Muscle of arm (tissue), 1 donor: ENCODE measurements at regions not wholly inside any gene's neighbourhood (a gene's known extent, or its start where the extent isn't known, plus 50 kb on each side); places are given as distances from the start of the nearest gene placed in this dataset.

Source experiments
- DNase-seq: peaks from one replicate; pipeline ENCODE4 v3.0.0-alpha.2; 2013

GRCh38 chr15:94177112-94177511 is 54.2 kb upstream of the MCTP2 start:
- no peak for DNase-seq

GRCh38 chr15:94175420-94175819 is 55.9 kb upstream of the MCTP2 start:
- DNase-seq, result no peak

GRCh38 chr15:94174399-94174802 is 57.0 kb upstream of the MCTP2 start:
- DNase-seq, result no peak

GRCh38 chr15:94168250-94168649 is 63.1 kb upstream of the MCTP2 start:
- DNase-seq, result no peak

- no peak for DNase-seq
Observed at GRCh38 chr15:94164971-94165370, 66.4 kb upstream of the MCTP2 start.

- peak; percentile 60 for DNase-seq
Observed at GRCh38 chr15:94164202-94164807, 67.1 kb upstream of the MCTP2 start.

DNA sequence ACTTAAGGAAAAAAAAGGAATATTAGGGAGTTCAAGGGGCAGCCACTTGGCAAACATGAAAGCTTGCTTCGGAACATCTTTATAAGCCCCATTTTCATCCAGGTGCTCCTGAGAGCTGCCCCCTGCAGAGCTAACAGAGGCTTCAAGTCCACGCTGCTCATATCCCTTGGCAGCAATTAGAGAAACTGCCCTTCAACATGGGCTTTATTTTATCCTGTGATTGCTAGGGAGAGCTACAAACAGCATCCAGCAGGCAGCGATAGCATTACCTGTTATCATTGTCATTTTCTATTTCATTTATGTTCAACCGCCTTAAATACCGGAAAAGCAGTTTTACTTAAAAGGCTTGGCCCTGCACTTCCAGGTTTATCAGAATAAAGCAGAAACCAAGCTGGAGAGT is 68.4 kb upstream of the MCTP2 start:
- no peak for DNase-seq

GRCh38 chr15:94154255-94154654 is 77.1 kb upstream of the MCTP2 start:
- DNase-seq, result no peak

- no peak for DNase-seq
Observed at GRCh38 chr15:94145046-94145445, 86.3 kb upstream of the MCTP2 start.

DNA sequence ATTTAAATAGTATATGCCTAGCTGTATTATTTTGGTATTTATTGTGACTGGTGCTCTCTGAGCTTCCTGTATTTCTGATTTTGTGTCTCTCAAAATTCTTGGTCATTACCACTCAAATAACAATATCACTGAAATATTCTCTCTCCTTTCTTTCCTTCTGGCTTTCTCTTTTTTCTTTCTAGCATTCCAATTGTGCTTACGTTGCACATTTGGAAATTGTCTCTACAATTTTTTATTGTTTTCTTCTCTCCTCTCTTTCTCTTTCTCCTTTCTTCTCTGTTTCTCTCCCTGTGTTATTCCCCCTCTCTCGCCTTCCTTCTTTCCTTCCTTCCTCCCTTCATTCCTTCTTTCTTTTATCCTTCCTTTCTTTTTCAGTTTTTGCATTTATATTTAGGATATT is 89.6 kb upstream of the MCTP2 start:
- DNase-seq, result no peak

GRCh38 chr15:94135486-94136147 is 95.7 kb upstream of the MCTP2 start:
- no peak for DNase-seq

- DNase-seq, result no peak
Observed at GRCh38 chr15:94131875-94132274, 99.5 kb upstream of the MCTP2 start.

DNA sequence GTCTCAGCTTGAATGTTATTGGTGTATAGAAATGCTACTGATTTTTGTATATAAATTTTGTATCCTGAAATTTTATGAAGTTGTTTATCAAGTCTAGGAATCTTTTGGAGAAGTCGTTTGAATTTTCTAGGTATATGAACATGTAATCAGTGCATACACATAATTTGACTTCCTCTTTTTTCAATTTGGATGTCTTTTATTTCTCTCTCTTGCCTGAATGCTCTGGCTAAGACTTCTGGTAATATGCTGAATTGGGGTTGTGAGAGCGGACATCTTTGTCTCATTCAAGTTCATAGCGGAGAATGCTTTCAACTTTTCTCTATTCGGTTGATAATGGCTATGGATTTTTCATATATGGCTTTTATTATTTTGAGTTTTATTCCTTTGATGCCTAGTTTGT is 100.9 kb upstream of the MCTP2 start:
- no peak for DNase-seq

GRCh38 chr15:94127006-94127405 is 104.4 kb upstream of the MCTP2 start:
- DNase-seq, result no peak

DNA sequence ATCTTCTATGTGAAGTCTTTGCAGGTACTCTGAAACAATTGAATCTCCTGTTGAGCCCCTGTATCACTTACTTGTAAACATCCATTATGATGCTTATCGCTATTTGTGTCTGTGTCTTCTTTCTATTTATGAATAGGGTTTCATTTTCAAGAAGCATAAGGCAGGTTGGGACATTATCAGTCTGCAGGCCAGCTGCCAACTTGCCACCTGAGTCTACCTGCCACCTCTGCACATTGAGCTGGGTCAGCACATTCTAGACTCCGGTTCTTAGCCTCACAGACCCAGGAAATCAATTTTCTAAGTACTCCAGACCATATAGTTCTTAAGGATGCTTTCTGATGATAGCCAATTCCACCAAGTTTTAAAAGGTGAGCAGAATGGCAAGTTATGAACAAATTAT is 105.7 kb upstream of the MCTP2 start:
- DNase-seq, result no peak

GRCh38 chr15:94125156-94125555 is 106.2 kb upstream of the MCTP2 start:
- peak; percentile 48 for DNase-seq

- DNase-seq, result no peak
Observed at GRCh38 chr15:94122516-94122915, 108.8 kb upstream of the MCTP2 start.

DNA sequence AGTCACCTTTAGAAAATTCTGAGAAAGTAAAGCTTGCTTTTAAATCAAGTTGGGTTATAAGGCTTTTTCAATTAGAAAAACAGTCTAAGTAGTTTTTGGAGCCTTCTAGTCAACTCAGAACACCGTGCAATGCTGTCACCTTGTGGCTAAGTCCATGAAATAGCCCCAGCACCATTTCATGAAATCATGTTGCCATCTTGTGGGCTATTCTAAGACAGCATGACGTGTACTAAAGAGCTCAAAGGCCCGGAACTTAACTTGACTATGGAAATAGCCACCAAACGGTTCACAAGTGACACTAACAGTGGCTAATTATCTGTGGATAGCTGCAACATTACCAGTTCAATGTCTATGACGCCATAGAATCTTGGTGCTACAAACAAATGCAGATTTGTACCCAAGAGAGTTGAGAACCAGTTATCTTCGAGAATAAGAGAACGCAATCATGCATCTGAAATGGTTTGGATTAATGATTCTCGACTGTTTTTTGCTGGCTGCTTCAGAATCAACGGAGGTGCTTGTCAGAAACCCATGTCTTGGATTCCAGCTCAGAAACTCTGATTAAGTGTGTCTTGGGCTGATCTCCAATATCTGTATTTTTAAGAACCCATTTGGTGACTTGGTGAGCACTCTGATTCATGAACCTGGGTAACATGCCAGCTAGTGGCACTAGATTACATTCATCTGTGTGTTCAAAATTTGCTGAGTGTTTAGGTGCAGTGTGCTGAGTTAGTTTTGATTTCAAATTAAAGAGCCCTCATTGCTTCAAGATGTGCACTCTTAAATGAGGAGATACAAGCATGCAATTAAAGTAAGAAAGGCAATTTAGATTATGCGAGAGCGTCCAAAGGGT is 111.2 kb upstream of the MCTP2 start:
- DNase-seq, result peak; percentile 90

GRCh38 chr15:94119298-94119811 is 112.0 kb upstream of the MCTP2 start:
- peak; percentile 73 for DNase-seq

DNA sequence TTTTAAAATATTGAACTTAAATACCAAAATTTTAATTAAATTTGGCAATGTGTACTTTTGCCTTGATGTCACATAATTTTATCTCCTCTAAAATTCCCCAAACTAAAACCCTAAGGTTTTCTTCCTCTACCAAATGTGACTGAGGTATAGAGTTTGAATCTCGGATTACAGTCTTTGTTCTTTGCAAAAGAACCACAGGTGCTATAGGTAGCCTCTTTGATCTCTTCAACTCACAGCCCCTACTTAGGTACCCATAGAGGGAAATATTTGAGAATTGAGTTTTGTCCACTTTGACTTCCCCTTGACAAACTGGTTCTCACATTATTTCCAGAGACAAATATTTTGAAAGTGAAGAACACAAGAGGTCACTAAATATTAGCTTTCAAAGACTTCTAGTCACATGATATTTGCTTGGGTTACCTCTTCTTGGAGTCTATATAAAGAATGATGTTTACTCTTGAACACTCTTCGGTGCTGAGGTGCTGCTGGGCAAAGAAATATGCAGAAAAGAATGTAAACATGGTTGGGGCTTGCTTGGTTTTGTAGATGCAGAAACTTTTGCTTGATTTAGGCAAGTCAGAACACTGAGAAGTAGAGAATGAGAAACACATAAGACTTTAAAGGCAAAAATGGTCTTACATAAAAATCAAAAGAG is 120.8 kb upstream of the MCTP2 start:
- no peak for DNase-seq

DNA sequence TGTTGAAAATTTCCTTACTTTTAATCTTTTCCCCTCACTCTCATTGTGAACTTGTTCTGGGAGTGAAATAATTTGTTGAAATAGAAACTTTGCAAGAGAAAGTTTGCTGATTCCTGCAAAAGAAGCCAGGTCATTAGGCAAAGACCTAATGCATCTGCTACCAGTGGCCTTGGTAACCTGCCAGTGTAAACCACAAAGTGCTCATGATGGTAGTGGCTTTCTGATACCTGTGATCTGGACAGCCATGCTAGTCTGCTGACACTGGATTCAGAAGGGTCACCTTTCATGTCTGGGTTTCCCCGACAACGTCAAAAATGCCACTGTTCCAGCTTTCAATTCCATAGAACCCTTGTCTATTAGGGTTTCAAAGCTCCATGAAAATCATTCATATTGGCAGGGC is 123.7 kb upstream of the MCTP2 start:
- no peak for DNase-seq

GRCh38 chr15:94105760-94106159 is 125.6 kb upstream of the MCTP2 start:
- DNase-seq, result no peak
